NCI-H226 (cell line): ENCODE measurements at regions not wholly inside any gene's neighbourhood (a gene's known extent, or its start where the extent isn't known, plus 50 kb on each side); places are given as distances from the start of the nearest gene placed in this dataset.
A peak's percentile ranks its signal among the peaks of the same experiment; 100 is the strongest.

Source experiments
- DNase-seq: peaks from one replicate; pipeline ENCODE4 v3.0.0-alpha.2; 2015

- no peak for DNase-seq
Measured at GRCh38 chr6:102485480-102485879, 1092.0 kb downstream of the GRIK2 start.

DNA sequence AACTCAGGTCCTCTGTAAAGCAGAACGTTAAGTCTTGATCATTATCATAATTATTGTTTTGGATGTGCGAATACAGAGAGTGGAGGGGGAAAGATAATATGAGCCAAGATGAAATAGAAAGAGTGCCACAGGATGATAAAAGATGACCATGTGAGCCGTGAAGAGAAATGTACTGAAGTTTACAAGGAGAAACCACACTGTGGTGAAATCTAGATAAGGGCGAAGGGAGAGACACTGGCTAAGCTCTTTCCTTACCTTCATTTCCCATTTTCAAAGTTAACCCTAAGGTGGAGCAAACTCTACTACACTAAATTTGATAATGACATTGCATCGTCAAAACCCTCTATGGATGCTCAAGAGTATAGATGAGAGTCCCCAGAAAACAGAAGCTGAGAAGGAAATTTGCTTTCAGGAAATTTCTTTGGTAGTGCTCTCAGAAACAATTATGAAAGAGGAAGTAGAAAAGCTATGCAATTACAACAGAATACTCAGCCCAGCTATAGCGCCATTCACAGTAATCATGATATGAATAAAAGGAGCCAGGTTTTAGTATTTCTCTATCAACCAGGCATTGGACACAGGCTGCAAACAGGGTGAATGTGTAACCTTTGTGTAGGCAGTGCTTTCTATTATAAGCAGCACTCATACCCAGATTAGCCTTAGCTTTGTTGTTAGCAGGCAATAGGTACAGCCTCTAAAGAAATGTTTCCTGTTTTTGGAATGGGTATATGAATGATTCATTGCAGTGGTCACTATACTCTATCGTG lies 1080.7 kb downstream of the GRIK2 start:
- DNase-seq: peak; percentile 43

GRCh38 chr6:102458990-102459389 lies 1065.5 kb downstream of the GRIK2 start:
- no peak for DNase-seq

DNA sequence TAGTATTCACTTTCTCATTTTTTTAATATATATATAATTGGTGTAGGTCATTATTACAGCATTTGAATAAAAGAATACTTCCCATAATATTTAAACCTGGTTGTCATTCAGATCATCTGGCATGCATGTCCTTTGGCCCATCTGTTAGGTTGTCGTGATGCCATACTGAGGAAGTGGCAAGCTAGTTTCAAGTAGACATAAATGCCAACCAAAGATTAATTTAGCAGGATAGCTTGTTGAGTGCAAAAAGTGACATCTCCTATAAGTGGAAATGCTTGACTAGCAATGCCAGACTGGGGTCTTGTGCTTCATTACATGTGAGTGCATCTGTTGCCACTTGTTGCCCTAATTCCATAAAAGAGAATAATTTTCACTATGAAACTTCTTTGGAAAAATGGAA lies 1044.7 kb downstream of the GRIK2 start:
- no peak for DNase-seq

DNA sequence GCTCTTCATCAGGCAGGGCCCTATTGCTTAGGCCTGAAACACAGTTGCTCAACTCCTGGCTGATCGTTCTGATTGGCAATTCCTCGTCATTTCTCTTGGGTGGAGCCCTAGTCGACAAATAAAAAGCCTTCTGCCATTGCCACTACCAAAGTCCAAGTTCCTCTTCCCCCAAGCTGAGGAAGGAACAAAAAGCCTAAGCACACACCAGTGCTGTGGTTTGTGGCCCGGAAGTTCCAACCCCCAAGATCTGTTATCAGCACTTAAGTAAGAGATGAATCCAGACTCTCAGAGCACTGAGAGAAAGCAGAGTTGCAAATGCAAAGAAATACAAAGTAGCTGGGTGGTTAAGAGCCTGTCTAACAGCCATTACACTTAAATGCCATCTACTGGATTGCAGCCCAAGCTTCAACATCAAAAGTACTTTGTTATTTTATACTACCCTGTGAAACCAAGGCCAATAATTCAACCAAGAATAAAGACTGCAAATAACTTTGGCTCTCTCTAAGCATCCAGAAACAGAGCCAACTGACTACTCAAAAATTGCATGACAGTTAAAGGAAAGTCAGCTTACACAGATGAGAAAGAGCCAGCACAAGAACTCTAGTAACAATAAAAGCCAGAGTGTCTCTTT lies 1024.0 kb downstream of the GRIK2 start:
- no peak for DNase-seq

- no peak for DNase-seq
Measured at GRCh38 chr6:102415891-102416290, 1022.4 kb downstream of the GRIK2 start.

GRCh38 chr6:102411796-102412195 lies 1018.3 kb downstream of the GRIK2 start:
- no peak for DNase-seq

- no peak for DNase-seq
Measured at GRCh38 chr6:102407886-102408741, 1014.6 kb downstream of the GRIK2 start.

DNA sequence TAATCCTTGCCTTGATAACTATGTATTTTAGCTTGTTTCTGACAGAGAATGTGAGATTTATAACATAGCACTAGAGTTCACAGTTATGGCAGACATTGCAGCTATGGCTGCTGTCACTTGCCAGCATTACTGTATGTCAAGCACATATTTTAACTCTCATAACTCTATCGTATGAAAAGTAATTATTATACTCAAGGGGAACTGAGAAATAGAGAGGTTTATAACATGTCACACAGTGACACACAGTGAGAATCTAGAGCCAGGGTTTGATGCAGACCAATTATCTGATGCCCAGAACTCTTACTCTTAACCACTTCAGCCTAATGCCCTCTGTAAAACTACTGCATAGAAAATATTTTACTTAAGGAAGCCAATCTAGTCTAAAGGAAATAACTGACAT lies 1012.4 kb downstream of the GRIK2 start:
- DNase-seq: no peak

- no peak for DNase-seq
Measured at GRCh38 chr6:102402635-102403329, 1009.3 kb downstream of the GRIK2 start.

DNA sequence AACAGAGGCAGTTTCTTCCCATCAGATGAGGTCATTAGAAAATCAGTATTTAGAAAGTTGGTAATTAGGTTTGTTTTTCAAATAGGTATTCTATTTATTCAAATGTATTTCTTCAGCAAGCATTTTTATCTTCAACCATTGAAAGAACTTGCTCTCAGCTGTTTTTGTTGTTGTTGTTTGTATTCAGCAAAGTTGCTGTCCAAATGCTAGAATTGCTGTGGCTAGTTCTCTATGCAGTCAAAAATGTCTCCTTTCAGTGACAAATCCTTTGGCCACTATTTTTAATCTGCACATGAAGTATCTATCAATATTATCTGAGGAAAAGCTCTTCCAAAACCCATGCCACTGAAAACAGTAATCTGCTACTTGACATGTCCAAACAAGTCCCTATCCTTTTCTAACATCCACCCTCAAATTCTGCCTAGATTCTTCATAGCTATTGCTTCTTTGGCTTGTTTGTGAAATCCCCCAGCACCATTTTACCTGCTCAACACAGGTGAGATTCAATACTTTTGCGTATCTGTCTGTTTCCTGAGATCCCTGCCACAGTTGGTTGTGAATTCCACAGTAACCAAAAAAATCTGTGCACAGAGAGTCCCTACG lies 1005.4 kb downstream of the GRIK2 start:
- no peak for DNase-seq

- no peak for DNase-seq
Measured at GRCh38 chr6:102390541-102390940, 997.0 kb downstream of the GRIK2 start.

- DNase-seq: no peak
Measured at GRCh38 chr6:102389994-102390393, 996.5 kb downstream of the GRIK2 start.

DNA sequence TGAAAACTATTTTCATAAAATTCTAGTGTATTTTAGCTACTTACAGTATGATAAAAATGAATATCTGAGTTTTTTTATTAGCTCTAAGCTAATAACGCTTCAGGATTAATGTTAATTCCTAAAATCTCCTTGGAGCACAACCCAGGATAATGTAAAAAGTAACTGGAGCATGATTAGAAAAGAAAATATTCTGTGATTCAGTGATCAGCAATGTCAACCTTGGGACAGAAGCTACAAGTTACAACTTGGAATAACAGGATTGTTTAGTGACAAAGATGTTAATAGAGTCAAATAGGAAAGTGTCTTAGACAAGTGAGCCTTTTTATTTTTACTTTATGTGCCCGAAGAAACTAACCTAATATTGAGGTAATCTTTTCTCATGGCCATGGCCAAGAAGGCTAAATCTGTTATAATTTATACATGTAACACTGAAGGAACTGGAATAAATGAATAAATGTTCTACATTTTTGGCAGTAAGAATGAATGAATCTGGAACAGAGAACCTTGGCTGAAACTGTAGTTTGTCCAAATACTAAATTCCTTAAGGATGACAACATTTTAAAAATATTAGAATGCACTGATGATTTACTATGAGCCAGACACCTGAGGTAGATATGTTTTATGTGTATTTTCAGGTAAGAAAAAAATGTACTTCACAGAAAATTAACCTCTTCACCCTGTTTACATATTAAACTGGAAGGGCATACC lies 994.0 kb downstream of the GRIK2 start:
- DNase-seq: peak; percentile 24

- DNase-seq: no peak
Measured at GRCh38 chr6:102381203-102381602, 987.7 kb downstream of the GRIK2 start.

- no peak for DNase-seq
Measured at GRCh38 chr6:102356170-102356569, 962.7 kb downstream of the GRIK2 start.

DNA sequence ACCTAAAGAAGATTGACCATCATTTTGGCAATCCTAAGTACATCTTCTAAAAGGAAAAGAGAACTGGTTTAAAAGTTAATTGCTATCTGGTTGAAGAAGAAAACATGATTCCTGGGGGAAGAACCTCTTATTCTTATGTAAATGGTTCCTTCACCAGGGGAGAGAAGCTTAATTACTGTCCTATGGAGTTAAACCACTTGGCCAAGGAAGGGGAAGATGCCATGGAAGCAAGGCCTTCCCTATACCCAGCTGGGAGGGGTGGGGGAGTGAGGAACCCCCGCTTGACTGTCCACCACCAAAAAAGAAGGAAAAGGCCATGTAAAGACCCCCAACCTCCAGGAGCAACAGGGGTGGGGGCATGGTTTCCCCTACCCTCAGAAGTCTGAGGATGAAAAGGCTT lies 962.1 kb downstream of the GRIK2 start:
- no peak for DNase-seq

DNA sequence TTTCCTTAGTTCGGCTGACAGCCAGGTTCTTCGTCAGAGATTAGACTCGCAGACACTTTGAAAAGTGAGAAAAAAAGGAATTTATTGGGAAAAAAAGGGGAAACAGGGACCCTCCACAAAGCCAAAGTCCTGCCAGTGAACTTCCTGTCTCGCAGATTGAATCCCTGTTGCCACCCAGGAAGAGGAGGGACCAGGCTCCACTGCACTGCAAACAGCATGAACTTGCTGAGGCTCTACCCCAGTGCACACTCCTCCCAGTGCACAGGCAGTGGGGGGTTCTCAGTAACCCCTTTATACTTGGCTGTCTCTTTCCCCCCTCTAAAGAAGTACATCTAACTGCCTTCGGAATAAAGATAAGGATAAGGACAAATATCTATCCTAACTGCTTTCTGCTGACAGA lies 959.0 kb downstream of the GRIK2 start:
- DNase-seq: no peak

- DNase-seq: no peak
Measured at GRCh38 chr6:102344769-102345168, 951.3 kb downstream of the GRIK2 start.

DNA sequence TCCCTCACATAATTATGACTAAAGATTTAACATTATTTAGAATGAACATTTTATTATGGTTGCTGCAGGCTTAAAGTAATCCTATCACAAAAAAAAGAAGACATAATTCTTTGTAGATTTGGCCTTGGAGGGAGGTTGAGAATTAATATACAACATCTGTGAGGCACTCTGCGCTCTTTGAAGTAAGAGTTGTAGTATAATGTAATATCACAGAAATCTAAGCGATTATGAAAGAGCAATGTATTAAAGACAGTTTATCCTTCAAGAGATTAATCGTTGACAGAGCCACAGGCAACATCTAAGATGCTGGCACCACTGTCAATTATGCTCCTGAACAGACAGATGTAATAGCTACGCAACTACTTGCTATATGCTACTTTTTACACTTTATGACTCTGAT lies 946.8 kb downstream of the GRIK2 start:
- no peak for DNase-seq

- DNase-seq: no peak
Measured at GRCh38 chr6:102333736-102334135, 940.2 kb downstream of the GRIK2 start.

DNA sequence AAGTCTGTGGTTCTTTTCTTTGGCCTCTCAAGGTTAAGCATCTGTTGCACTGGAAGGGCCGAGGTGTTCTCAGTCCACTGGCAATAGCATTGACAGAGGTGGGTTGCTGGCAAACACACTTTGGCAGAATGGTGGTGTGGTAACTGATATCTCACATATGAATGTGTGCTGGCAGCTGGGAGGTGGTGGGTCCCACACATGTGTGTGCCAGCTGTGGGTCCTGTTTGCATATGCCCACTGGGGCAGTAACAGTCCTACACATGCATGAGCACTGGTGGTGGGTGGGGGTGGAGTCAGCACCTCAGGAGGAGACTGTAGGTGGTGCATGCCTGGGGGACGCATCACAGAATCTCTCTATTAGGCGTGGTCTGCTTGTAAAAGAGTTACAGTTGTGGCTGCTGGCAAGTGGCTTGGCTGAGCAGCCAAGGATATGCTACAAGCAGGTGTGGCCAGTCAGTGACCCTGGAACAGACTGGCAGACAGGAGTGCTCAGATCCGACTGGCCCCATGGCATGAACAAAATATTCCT lies 934.3 kb downstream of the GRIK2 start:
- no peak for DNase-seq
